Smooth muscle cell (in vitro differentiated cells): ENCODE measurements at regions not wholly inside any gene's neighbourhood (a gene's known extent, or its start where the extent isn't known, plus 50 kb on each side); places are given as distances from the start of the nearest gene placed in this dataset.
A peak's percentile ranks its signal among the peaks of the same experiment; 100 is the strongest.

Experiments used
- DNase-seq: peaks from one replicate; lab custom pipeline; 2025; ENCODE audit not compliant: unreplicated experiment; lab: John Stamatoyannopoulos, UW
- H2AFZ ChIP-seq: fragments of 200-600 bp; sonication (generic); 2 replicates; pipeline ENCODE4 v1.6.0; 2016; ENCODE audit warnings: antibody characterized with exemption, low read depth, mild to moderate bottlenecking
- H3F3A ChIP-seq: fragments of 200-600 bp; sonication (generic); 2 replicates; pipeline ENCODE4 v1.6.0; 2017; ENCODE audit warnings: antibody characterized with exemption, low read depth
- H3K27ac ChIP-seq: fragments of 200-600 bp; sonication (generic); 2 replicates; pipeline ENCODE4 v1.5.1; 2016; ENCODE audit warnings: low read depth, mild to moderate bottlenecking
- H3K27me3 ChIP-seq: fragments of 200-600 bp; sonication (generic); 2 replicates; pipeline ENCODE4 v1.6.1; 2016; ENCODE audit warnings: low read depth, mild to moderate bottlenecking
- H3K36me3 ChIP-seq: fragments of 200-600 bp; sonication (generic); 2 replicates; pipeline ENCODE4 v1.5.1; 2016; ENCODE audit warnings: low read depth
- H3K4me1 ChIP-seq: fragments of 200-600 bp; sonication (generic); 2 replicates; pipeline ENCODE4 v1.5.1; 2016; ENCODE audit warnings: low read depth
- H3K4me2 ChIP-seq: fragments of 200-600 bp; sonication (generic); 2 replicates; pipeline ENCODE4 v1.6.0; 2016; ENCODE audit warnings: mild to moderate bottlenecking
- H3K4me3 ChIP-seq: fragments of 200-600 bp; sonication (generic); 2 replicates; pipeline ENCODE4 v1.5.1; 2016; ENCODE audit warnings: mild to moderate bottlenecking
- H3K79me2 ChIP-seq: fragments of 200-600 bp; sonication (generic); 2 replicates; pipeline ENCODE4 v1.6.0; 2016; ENCODE audit warnings: low read depth, mild to moderate bottlenecking
- H3K9ac ChIP-seq: fragments of 200-600 bp; sonication (generic); 2 replicates; pipeline ENCODE4 v1.6.0; 2016; ENCODE audit warnings: low read depth
- H3K9me3 ChIP-seq: fragments of 200-600 bp; sonication (generic); replicated peaks from 2 replicates; pipeline ENCODE4 v1.5.1; 2016; ENCODE audit warnings: low read depth
- H4K20me1 ChIP-seq: fragments of 200-600 bp; sonication (generic); 2 replicates; pipeline ENCODE4 v1.6.0; 2016; ENCODE audit warnings: low read depth
- CTCF ChIP-seq: fragments of 200-600 bp; sonication (generic); IDR thresholded peaks from 2 replicates; pipeline ENCODE4 v1.5.1; 2017; ENCODE audit warnings: borderline replicate concordance, mild to moderate bottlenecking, antibody characterized with exemption; ENCODE audit not compliant: insufficient read depth, poor library complexity, severe bottlenecking
- WGBS: methylation state at CpG from one replicate; pipeline ENCODE4 v1.1.7; 2016; ENCODE audit warnings: low lambda C conversion rate; 5-methylcytosine and 5-hydroxymethylcytosine counted together

DNA sequence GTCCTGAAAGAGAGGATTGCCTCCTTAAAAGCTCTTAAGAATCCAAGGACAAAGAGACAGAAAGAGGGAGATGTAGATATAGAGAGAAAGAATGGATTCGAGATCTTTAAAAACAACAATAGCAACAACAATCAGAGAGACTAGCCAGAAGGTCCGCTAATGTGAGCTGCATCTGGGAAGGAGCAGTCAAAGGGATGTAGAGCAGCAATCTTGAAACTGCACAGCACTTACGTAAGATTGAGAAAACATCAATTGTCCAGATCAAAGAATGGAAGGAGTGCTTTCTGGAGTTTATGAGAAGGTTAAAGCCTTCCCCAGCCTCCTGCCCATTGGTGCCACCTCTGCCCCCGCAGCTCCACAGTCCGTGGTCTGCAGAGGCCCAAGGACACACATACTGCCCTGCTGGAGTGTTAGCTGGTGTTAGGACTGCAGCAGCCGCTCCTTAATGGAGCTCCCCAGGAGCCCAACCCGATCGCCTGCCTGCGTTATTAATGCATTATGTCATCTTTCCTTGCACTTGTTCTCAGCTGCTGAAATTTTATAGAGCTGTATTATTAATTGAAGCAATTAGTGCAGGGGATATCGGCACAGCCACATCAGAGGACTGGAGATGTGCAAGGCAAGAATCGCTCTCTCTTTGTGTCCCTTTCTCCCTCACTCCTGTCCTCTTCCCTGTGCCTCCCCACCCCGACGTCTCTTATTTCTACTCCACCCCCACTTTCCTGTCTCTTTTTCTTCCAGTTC is 73.0 kb upstream of the CALM2 start:
- Histone ChIP-seq H4K20me1 (no peaks in the 10 kb centered on the region), H3K9ac (no peak overlapping the region), H3K27me3 (no peaks in the 10 kb centered on the region), H3K4me3 (no peak overlapping the region), H3K27ac (no peak overlapping the region), H3K79me2 (no peaks in the 10 kb centered on the region), H2AFZ (no peak overlapping the region), H3K4me1 (peaks cover 10% of the 10 kb centered on the region), H3K9me3 (no peaks in the 10 kb centered on the region), H3F3A (peaks cover 16% of the 10 kb centered on the region), H3K4me2 (peak overlapping the region; percentile 35), H3K36me3 (no peaks in the 10 kb centered on the region)
- no peak for TF ChIP-seq CTCF
- 56% methylated on average over 13 of the region's 13 CpGs for WGBS
- DNase-seq = no peak

- H3K27me3 ChIP-seq = no peaks in the 10 kb centered on the region
- peak overlapping the region; percentile 75 for H3K27ac ChIP-seq
- H3K36me3 ChIP-seq = no peaks in the 10 kb centered on the region
- 22% methylated on average over 14 of the region's 14 CpGs for WGBS
- peak overlapping the region; percentile 72 for H2AFZ ChIP-seq
- peaks cover 21% of the 10 kb centered on the region for H3K4me1 ChIP-seq
- no peak overlapping the region for H3K9ac ChIP-seq
- peaks cover 18% of the 10 kb centered on the region for H3F3A ChIP-seq
- peak overlapping the region; percentile 54 for H3K4me2 ChIP-seq
- H3K4me3 ChIP-seq = no peak overlapping the region
- no peaks in the 10 kb centered on the region for H3K9me3 ChIP-seq
- DNase-seq = peak; percentile 8
- no peak for TF ChIP-seq CTCF
- no peaks in the 10 kb centered on the region for H4K20me1 ChIP-seq
- H3K79me2 ChIP-seq = no peaks in the 10 kb centered on the region
Observed at GRCh38 chr2:47243596-47244323, 67.4 kb upstream of the CALM2 start.

GRCh38 chr2:47241715-47242114 is 65.4 kb upstream of the CALM2 start:
- H3F3A ChIP-seq = peaks cover 11% of the 10 kb centered on the region
- no peaks in the 10 kb centered on the region for H3K27me3 ChIP-seq
- TF ChIP-seq CTCF = no peak
- H3K4me2 ChIP-seq = peak overlapping the region; percentile 6
- H3K36me3 ChIP-seq = no peaks in the 10 kb centered on the region
- H3K9me3 ChIP-seq = no peaks in the 10 kb centered on the region
- no peak overlapping the region for H3K27ac ChIP-seq
- DNase-seq = no peak
- H4K20me1 ChIP-seq = no peaks in the 10 kb centered on the region
- no peak overlapping the region for H3K4me3 ChIP-seq
- H2AFZ ChIP-seq = no peak overlapping the region
- no peaks in the 10 kb centered on the region for H3K79me2 ChIP-seq
- no peak overlapping the region for H3K9ac ChIP-seq
- 21% methylated on average over 6 of the region's 6 CpGs for WGBS
- H3K4me1 ChIP-seq = peaks cover 30% of the 10 kb centered on the region
